ENCODE measurements at regions not wholly inside any gene's neighbourhood (a gene's known extent, or its start where the extent isn't known, plus 50 kb on each side); places are given as distances from the start of the nearest gene placed in this dataset.
A peak's percentile ranks its signal among the peaks of the same experiment; 100 is the strongest.

DNA sequence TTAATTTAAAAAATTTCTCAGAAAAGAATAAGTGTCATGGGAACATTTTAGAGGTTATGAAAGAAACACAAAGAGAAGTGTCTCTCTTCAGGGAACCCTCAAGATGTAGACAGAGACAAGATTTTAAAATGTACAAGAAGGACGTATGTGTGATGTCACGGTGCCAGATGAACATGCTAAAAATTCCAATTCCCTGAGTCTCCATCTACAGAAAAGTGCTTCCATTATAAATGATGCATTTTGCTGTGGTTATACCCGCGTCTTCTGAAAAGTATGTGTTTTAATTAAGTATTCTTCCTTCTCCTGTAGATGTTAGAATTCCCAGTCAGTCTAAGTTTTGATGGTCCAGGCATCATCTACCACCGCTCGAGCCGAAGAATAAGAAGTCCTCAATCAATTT lies 489.1 kb downstream of the PREX1 start:
- ChIA-PET POLR2A (no interaction called here), CTCF (interaction anchor here (1.0 kb wide), 1 partner anchor 8 kb away, joined by 5 read pairs; no protein-coding TSS in a partner anchor)
- TF ChIP-seq CTCF (IDR thresholded peaks at IDR 0.05; ENCODE audit: insufficient read depth, low read length, missing control alignments) = no peak
- H3K4me3 ChIP-seq (ENCODE audit: low read depth, low read length) = 0 out of 2 replicates have a peak overlapping the region, but pooled peaks have one; percentile 6
- DNase-seq (ENCODE audit: low read depth, low spot score) = peak; percentile 49

- ChIA-PET POLR2A (no interaction called here), CTCF (no interaction called here)
- no peak overlapping the region for H3K4me3 ChIP-seq (ENCODE audit: low read depth, low read length)
- TF ChIP-seq CTCF (IDR thresholded peaks at IDR 0.05; ENCODE audit: insufficient read depth, low read length, missing control alignments) = no peak
- no peak for DNase-seq (ENCODE audit: low read depth, low spot score)
These were observed 491.2 kb downstream of the PREX1 start for GRCh38 chr20:48336597-48336996.

- CTCF ChIA-PET = no interaction called here
These were observed 492.3 kb downstream of the PREX1 start for GRCh38 chr20:48335308-48336050.

GRCh38 chr20:48333707-48334106 lies 494.1 kb downstream of the PREX1 start:
- DNase-seq (ENCODE audit: low read depth, low spot score) = no peak
- no peak overlapping the region for H3K4me3 ChIP-seq (ENCODE audit: low read depth, low read length)
- POLR2A ChIA-PET = no interaction called here
- no peak for TF ChIP-seq CTCF (IDR thresholded peaks at IDR 0.05; ENCODE audit: insufficient read depth, low read length, missing control alignments)
- CTCF ChIA-PET = no interaction called here

More at GRCh38 chr20:48335308-48336050, 492.3 kb downstream of the PREX1 start:
- TF ChIP-seq CTCF (IDR thresholded peaks at IDR 0.05; ENCODE audit: insufficient read depth, low read length, missing control alignments) = no peak
- H3K4me3 ChIP-seq (ENCODE audit: low read depth, low read length) = no peak overlapping the region
- POLR2A ChIA-PET = no interaction called here
- DNase-seq (ENCODE audit: low read depth, low spot score) = no peak

GRCh38 chr20:48332555-48332954 lies 495.2 kb downstream of the PREX1 start:
- no peak for TF ChIP-seq CTCF (IDR thresholded peaks at IDR 0.05; ENCODE audit: insufficient read depth, low read length, missing control alignments)
- POLR2A ChIA-PET = no interaction called here
- CTCF ChIA-PET = interaction anchor here (0.9 to 1.1 kb wide), 2 partner anchors 33 to 289 kb away, joined by 3 read pairs; no protein-coding TSS in a partner anchor

GRCh38 chr20:48331518-48332286 lies 496.1 kb downstream of the PREX1 start:
- no peak for DNase-seq (ENCODE audit: low read depth, low spot score)
- CTCF ChIA-PET = interaction anchor here (0.5 to 2.2 kb wide), 6 partner anchors 8 to 659 kb away, joined by 3 to 6 read pairs (median 3); no protein-coding TSS in a partner anchor
- H3K4me3 ChIP-seq (ENCODE audit: low read depth, low read length) = no peak overlapping the region
- no peak for TF ChIP-seq CTCF (IDR thresholded peaks at IDR 0.05; ENCODE audit: insufficient read depth, low read length, missing control alignments)
- POLR2A ChIA-PET = no interaction called here

More at GRCh38 chr20:48332555-48332954, 495.2 kb downstream of the PREX1 start:
- no peak for DNase-seq (ENCODE audit: low read depth, low spot score)
- H3K4me3 ChIP-seq (ENCODE audit: low read depth, low read length) = no peak overlapping the region

All from AG04449 (cell line).